ENCODE measurements at regions not wholly inside any gene's neighbourhood (a gene's known extent, or its start where the extent isn't known, plus 50 kb on each side); places are given as distances from the start of the nearest gene placed in this dataset.

- H3K9me3 ChIP-seq, result peaks cover 0 to 2% (median 0%) of the 10 kb centered on the region in 8 donors
- no peaks in the 10 kb centered on the region for H3K4me1 ChIP-seq
- H3K27ac ChIP-seq, result no peak overlapping the region
- DNase-seq, result no peak
- no peaks in the 10 kb centered on the region for H3K36me3 ChIP-seq
- intact Hi-C loops (cut with DNase I; ENCODE audit: low total_unique reads), result no loop called here
- 51 to 68% (median 59%) methylated on average over 12 of the region's 12 CpGs for WGBS, 5 donors
- no peak overlapping the region for H3K4me3 ChIP-seq
- no peaks in the 10 kb centered on the region for H3K27me3 ChIP-seq (replicated peaks in 1 of 7)
- no peak for TF ChIP-seq CTCF (IDR thresholded peaks at IDR 0.05 in 8 of 11, conservative IDR thresholded peaks at IDR 0.05 in 3 of 11)
- no peak for TF ChIP-seq POLR2A (IDR thresholded peaks at IDR 0.05)
- no peak for TF ChIP-seq POLR2AphosphoS5 (IDR thresholded peaks at IDR 0.05)
Observed at GRCh38 chr5:15391704-15392397, 108.1 kb upstream of the FBXL7 start.

GRCh38 chr5:15388866-15389265 is 111.1 kb upstream of the FBXL7 start:
- no peak for DNase-seq
- TF ChIP-seq CTCF (IDR thresholded peaks at IDR 0.05 in 8 of 11, conservative IDR thresholded peaks at IDR 0.05 in 3 of 11) (no peak), POLR2AphosphoS5 (IDR thresholded peaks at IDR 0.05) (no peak), POLR2A (IDR thresholded peaks at IDR 0.05) (no peak)
- WGBS, 5 donors, result 79 to 93% (median 88%) methylated on average over 2 of the region's 2 CpGs

GRCh38 chr5:15387931-15388524 is 112.0 kb upstream of the FBXL7 start:
- H3K27me3 ChIP-seq (replicated peaks in 1 of 7), result peaks cover 0 to 5% (median 0%) of the 10 kb centered on the region in 7 donors
- H3K4me1 ChIP-seq, result no peaks in the 10 kb centered on the region
- H3K9me3 ChIP-seq, result peaks cover 0 to 11% (median 0%) of the 10 kb centered on the region in 8 donors
- no peaks in the 10 kb centered on the region for H3K36me3 ChIP-seq
- H3K4me3 ChIP-seq, result no peak overlapping the region
- WGBS, 5 donors, result 81 to 92% (median 84%) methylated on average over 6 of the region's 6 CpGs
- intact Hi-C loops (cut with DNase I; ENCODE audit: low total_unique reads), result no loop called here
- no peak for TF ChIP-seq CTCF (IDR thresholded peaks at IDR 0.05 in 8 of 11, conservative IDR thresholded peaks at IDR 0.05 in 3 of 11)
- no peak for TF ChIP-seq POLR2A (IDR thresholded peaks at IDR 0.05)
- no peak for TF ChIP-seq POLR2AphosphoS5 (IDR thresholded peaks at IDR 0.05)
- no peak for DNase-seq
- H3K27ac ChIP-seq, result no peak overlapping the region

More at GRCh38 chr5:15388866-15389265, 111.1 kb upstream of the FBXL7 start:
- Histone ChIP-seq H3K4me3 (no peak overlapping the region), H3K36me3 (no peaks in the 10 kb centered on the region), H3K27me3 (replicated peaks in 1 of 7) (peaks cover 0 to 5% (median 0%) of the 10 kb centered on the region in 7 donors), H3K9me3 (peaks cover 0 to 11% (median 0%) of the 10 kb centered on the region in 8 donors), H3K27ac (no peak overlapping the region), H3K4me1 (no peaks in the 10 kb centered on the region)
- intact Hi-C loops (cut with DNase I; ENCODE audit: low total_unique reads), result no loop called here

GRCh38 chr5:15386122-15386521 is 113.9 kb upstream of the FBXL7 start:
- peaks cover 0 to 5% (median 0%) of the 10 kb centered on the region in 7 donors for H3K27me3 ChIP-seq (replicated peaks in 1 of 7)
- no peaks in the 10 kb centered on the region for H3K36me3 ChIP-seq
- intact Hi-C loops (cut with DNase I; ENCODE audit: low total_unique reads), result no loop called here
- peaks cover 0 to 11% (median 0%) of the 10 kb centered on the region in 8 donors for H3K9me3 ChIP-seq
- H3K4me1 ChIP-seq, result no peaks in the 10 kb centered on the region
- WGBS, 5 donors, result 74 to 90% (median 89%) methylated on average over 3 of the region's 3 CpGs
- no peak for TF ChIP-seq POLR2A (IDR thresholded peaks at IDR 0.05)
- no peak for TF ChIP-seq CTCF (IDR thresholded peaks at IDR 0.05 in 8 of 11, conservative IDR thresholded peaks at IDR 0.05 in 3 of 11)
- no peak for TF ChIP-seq POLR2AphosphoS5 (IDR thresholded peaks at IDR 0.05)
- H3K27ac ChIP-seq, result no peak overlapping the region
- no peak for DNase-seq
- H3K4me3 ChIP-seq, result no peak overlapping the region

All from spleen (tissue), 11 donors.